ENCODE measurements at regions not wholly inside any gene's neighbourhood (a gene's known extent, or its start where the extent isn't known, plus 50 kb on each side); places are given as distances from the start of the nearest gene placed in this dataset.

- Mint-ChIP-seq H3K27ac (no peak overlapping the region), H3K4me3 (no peak overlapping the region), H3K9me3 (no peaks in the 10 kb centered on the region), H3K36me3 (ENCODE audit: low read depth) (no peaks in the 10 kb centered on the region), H3K27me3 (ENCODE audit: low read depth, poor library complexity) (no peaks in the 10 kb centered on the region), H3K4me1 (no peaks in the 10 kb centered on the region)
- no peak for TF ChIP-seq CTCF (IDR thresholded peaks at IDR 0.05)
- no peak for DNase-seq
These were observed 230.3 kb upstream of the PCDH18 start for GRCh38 chr4:137762591-137762990.

GRCh38 chr4:137754652-137755471 is 222.6 kb upstream of the PCDH18 start:
- no peak for DNase-seq
- TF ChIP-seq CTCF (IDR thresholded peaks at IDR 0.05) = no peak
- Mint-ChIP-seq H3K4me1 (peaks cover 10% of the 10 kb centered on the region), H3K9me3 (no peaks in the 10 kb centered on the region), H3K4me3 (no peak overlapping the region), H3K36me3 (ENCODE audit: low read depth) (no peaks in the 10 kb centered on the region), H3K27me3 (ENCODE audit: low read depth, poor library complexity) (no peaks in the 10 kb centered on the region), H3K27ac (no peak overlapping the region)

GRCh38 chr4:137749466-137749865 is 217.2 kb upstream of the PCDH18 start:
- Mint-ChIP-seq H3K27ac (no peak overlapping the region), H3K9me3 (no peaks in the 10 kb centered on the region), H3K4me3 (no peak overlapping the region), H3K27me3 (ENCODE audit: low read depth, poor library complexity) (no peaks in the 10 kb centered on the region), H3K36me3 (ENCODE audit: low read depth) (no peaks in the 10 kb centered on the region), H3K4me1 (no peaks in the 10 kb centered on the region)
- DNase-seq = no peak
- TF ChIP-seq CTCF (IDR thresholded peaks at IDR 0.05) = no peak

- no peak overlapping the region for H3K27ac Mint-ChIP-seq
- H3K4me1 Mint-ChIP-seq = no peaks in the 10 kb centered on the region
These were observed 216.3 kb upstream of the PCDH18 start for GRCh38 chr4:137748616-137749015.

GRCh38 chr4:137740141-137740540 is 207.8 kb upstream of the PCDH18 start:
- H3K27me3 Mint-ChIP-seq (ENCODE audit: low read depth, poor library complexity) = no peaks in the 10 kb centered on the region
- H3K27ac Mint-ChIP-seq = no peak overlapping the region
- DNase-seq = no peak

More at GRCh38 chr4:137748616-137749015, 216.3 kb upstream of the PCDH18 start:
- no peaks in the 10 kb centered on the region for H3K9me3 Mint-ChIP-seq
- no peak for DNase-seq
- H3K4me3 Mint-ChIP-seq = no peak overlapping the region
- no peak for TF ChIP-seq CTCF (IDR thresholded peaks at IDR 0.05)
- H3K36me3 Mint-ChIP-seq (ENCODE audit: low read depth) = no peaks in the 10 kb centered on the region
- H3K27me3 Mint-ChIP-seq (ENCODE audit: low read depth, poor library complexity) = no peaks in the 10 kb centered on the region

More at GRCh38 chr4:137740141-137740540, 207.8 kb upstream of the PCDH18 start:
- Mint-ChIP-seq H3K4me3 (no peak overlapping the region), H3K9me3 (no peaks in the 10 kb centered on the region), H3K36me3 (ENCODE audit: low read depth) (no peaks in the 10 kb centered on the region), H3K4me1 (peaks cover 8% of the 10 kb centered on the region)
- TF ChIP-seq CTCF (IDR thresholded peaks at IDR 0.05) = no peak
